Mucosa of descending colon (tissue), 3 donors: ENCODE measurements at regions not wholly inside any gene's neighbourhood (a gene's known extent, or its start where the extent isn't known, plus 50 kb on each side); places are given as distances from the start of the nearest gene placed in this dataset.

Experiments used
- ATAC-seq: fragments of 200-7000 bp; cut with Tn5 transposase; one replicate; pipeline ENCODE4 v1.9.1; 2020; ENCODE audit warnings: mild to moderate bottlenecking, moderate library complexity
- DNase-seq, 3 donors: peaks; one replicate each; pipeline ENCODE4 v3.0.0-alpha.2; 2020
- H3K36me3 ChIP-seq: fragments of 200-600 bp; one replicate; pipeline ENCODE4 v1.8.0; 2021; ENCODE audit warnings: low read depth, mild to moderate bottlenecking
- H3K4me1 ChIP-seq: fragments of 200-600 bp; one replicate; pipeline ENCODE4 v1.8.0; 2021; ENCODE audit warnings: low read depth, mild to moderate bottlenecking
- H3K4me3 ChIP-seq: fragments of 200-600 bp; one replicate; pipeline ENCODE4 v1.8.0; 2021; ENCODE audit warnings: mild to moderate bottlenecking
- H3K9me3 ChIP-seq: fragments of 200-600 bp; one replicate; pipeline ENCODE4 v1.8.0; 2021; ENCODE audit warnings: mild to moderate bottlenecking
- CTCF ChIP-seq: fragments of 200-600 bp; IDR thresholded peaks from one replicate; pipeline ENCODE4 v1.8.0; 2022; ENCODE audit warnings: antibody characterized with exemption, mild to moderate bottlenecking
- intact Hi-C, 2 donors: fragments of 100-400 bp; cut with DNase I in 1 of 2; cut with micrococcal nuclease in 1 of 2; formaldehyde crosslinking; loops; one replicate each; pipeline versions ENCODE4 v1.11.0 to v1.11.1; 2022; cut with DNase I, micrococcal nuclease
- donor health status: DM: no; HTN: no; CAD: no; lungs with moderate emphysema.
- donor health status: DM: no; HTN: no; CAD: no.
- donor health status: DM: no; HTN: yes; CAD: no.

DNA sequence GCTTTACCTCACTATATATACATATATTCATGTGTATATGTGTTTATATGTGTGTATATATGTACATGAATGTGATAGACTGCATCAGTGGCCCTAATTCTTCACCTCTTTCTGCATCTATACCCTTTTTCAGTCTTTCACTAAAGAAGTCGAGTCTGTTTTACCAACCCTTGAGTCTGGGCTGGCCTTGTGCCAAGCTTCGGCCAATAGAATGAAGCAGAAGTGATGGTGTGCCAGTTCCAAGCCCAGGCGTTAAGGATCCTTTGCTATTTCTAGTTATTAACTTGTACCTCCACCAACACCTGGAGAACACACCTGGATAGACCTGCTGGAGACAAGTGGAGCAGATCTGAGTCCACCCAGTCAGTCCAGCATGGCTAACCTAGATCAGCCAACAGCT lies 61.6 kb upstream of the PPM1J start:
- Histone ChIP-seq H3K4me3 (no peak overlapping the region), H3K4me1 (no peaks in the 10 kb centered on the region), H3K36me3 (no peaks in the 10 kb centered on the region), H3K9me3 (no peaks in the 10 kb centered on the region)
- TF ChIP-seq CTCF, result no peak
- ATAC-seq (no peak), DNase-seq (no peak)
- intact Hi-C loops, result no loop called here

DNA sequence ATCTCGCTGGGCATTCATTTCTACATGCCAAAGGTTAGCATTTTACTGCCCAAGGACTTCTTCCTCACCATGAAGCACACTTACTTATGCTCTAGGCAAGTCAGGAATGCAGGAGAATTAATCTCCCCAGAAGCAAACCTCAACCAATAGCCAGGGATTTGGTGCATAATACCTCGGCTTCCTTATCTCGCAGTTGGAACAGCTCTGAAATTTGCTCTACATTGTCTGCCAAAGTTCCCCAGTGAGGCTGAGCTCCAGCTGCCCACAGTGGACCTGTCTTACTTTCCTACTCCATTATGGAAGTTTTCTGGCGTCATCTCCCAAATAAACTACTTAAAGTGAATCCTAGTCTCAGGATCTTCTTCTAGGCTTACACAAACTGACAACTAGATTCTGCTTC lies 57.6 kb upstream of the PPM1J start:
- intact Hi-C loops, result no loop called here
- no peak for TF ChIP-seq CTCF
- Histone ChIP-seq H3K9me3 (no peaks in the 10 kb centered on the region), H3K36me3 (no peaks in the 10 kb centered on the region), H3K4me3 (no peak overlapping the region), H3K4me1 (no peaks in the 10 kb centered on the region)
- no peak for ATAC-seq
- DNase-seq, result no peak

GRCh38 chr1:112770724-112771123 lies 55.6 kb upstream of the PPM1J start:
- DNase-seq, result no peak
- no peak for TF ChIP-seq CTCF
- H3K4me3 ChIP-seq, result no peak overlapping the region
- H3K9me3 ChIP-seq, result no peaks in the 10 kb centered on the region
- H3K36me3 ChIP-seq, result no peaks in the 10 kb centered on the region
- ATAC-seq, result no peak
- no peaks in the 10 kb centered on the region for H3K4me1 ChIP-seq
- intact Hi-C loops, result no loop called here

GRCh38 chr1:112769611-112770010 lies 54.5 kb upstream of the PPM1J start:
- Histone ChIP-seq H3K9me3 (no peaks in the 10 kb centered on the region), H3K4me1 (no peaks in the 10 kb centered on the region), H3K36me3 (no peaks in the 10 kb centered on the region), H3K4me3 (no peak overlapping the region)
- TF ChIP-seq CTCF, result no peak
- DNase-seq (no peak), ATAC-seq (no peak)
- intact Hi-C loops, result no loop called here

DNA sequence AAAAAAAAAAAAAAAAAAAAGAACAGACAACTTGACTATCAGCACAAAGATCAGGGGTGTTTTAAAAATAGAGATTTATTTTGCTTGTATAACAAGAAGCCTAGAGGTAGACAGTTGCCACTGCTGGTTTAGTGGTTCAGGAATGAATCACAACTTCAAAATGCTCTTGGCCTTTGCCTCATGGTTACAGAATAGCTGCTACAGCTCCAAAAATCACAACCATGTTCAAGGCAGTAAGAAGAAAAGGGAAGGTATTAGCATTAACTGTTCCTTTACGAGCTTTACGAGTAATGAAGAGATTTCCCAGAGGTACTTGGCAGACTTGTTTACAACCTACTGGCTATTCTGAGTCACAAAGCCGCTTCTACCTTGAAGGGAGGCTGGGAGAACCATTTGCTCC lies 52.5 kb upstream of the PPM1J start:
- intact Hi-C loops, result no loop called here

More for the DNA sequence above, 52.5 kb upstream of the PPM1J start:
- Histone ChIP-seq H3K4me1 (no peaks in the 10 kb centered on the region), H3K4me3 (no peak overlapping the region), H3K9me3 (no peaks in the 10 kb centered on the region), H3K36me3 (no peaks in the 10 kb centered on the region)
- DNase-seq, result no peak
- no peak for TF ChIP-seq CTCF
- no peak for ATAC-seq
